ENCODE measurements at regions not wholly inside any gene's neighbourhood (a gene's known extent, or its start where the extent isn't known, plus 50 kb on each side); places are given as distances from the start of the nearest gene placed in this dataset.

DNA sequence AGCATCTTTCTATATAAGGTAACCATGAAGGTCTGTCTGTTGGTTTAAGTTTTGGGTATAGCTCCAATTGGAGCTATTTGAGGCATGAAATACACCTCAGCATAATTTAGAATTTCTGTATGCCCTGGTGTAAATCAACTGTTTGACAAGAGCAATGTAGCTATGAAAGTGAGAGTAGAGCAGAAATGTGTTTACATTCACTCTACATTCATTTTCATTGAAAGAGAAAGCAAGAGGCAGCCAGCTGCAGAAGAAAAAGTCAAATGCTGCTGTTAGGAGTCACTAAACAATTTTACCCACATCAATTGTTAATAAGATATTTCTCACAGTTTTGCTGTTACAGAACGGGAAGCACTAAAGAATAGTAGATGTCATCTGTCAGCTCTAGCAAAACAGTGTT is 252.5 kb downstream of the SLC6A15 start:
- Histone ChIP-seq H3K9me3 (ENCODE audit: control insufficient read depth, insufficient read depth, low read length) (no peaks in the 10 kb centered on the region), H3K36me3 (ENCODE audit: control insufficient read depth, insufficient read depth, low read length) (no peaks in the 10 kb centered on the region), H3K4me1 (ENCODE audit: control insufficient read depth, insufficient read depth, low read length) (no peaks in the 10 kb centered on the region), H3K9ac (ENCODE audit: low read depth, low read length) (no peak overlapping the region), H3K27me3 (ENCODE audit: control insufficient read depth, insufficient read depth, low read length) (no peaks in the 10 kb centered on the region), H3K4me3 (ENCODE audit: low read depth, low read length) (no peak overlapping the region)

DNA sequence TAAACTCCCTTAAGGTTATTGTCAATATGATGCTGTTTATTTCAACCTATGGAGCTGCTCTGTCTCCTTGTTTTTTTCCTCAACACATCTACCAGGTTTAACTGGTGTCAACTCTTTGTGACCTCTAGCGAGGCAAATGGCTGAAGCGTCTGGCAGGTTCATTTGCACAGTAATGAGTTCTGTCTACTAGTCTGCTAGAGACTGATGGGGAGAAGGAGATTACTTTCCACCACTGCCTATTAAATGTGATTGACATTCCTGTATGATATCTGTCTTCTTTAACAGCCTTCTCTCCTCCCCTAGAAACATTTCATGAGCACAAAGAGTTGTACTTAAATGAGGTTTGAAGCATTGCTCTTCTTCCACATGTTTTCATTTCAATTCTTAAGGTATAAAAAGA is 253.7 kb downstream of the SLC6A15 start:
- no peaks in the 10 kb centered on the region for H3K27me3 ChIP-seq (ENCODE audit: control insufficient read depth, insufficient read depth, low read length)
- no peaks in the 10 kb centered on the region for H3K4me1 ChIP-seq (ENCODE audit: control insufficient read depth, insufficient read depth, low read length)
- H3K9me3 ChIP-seq (ENCODE audit: control insufficient read depth, insufficient read depth, low read length): no peaks in the 10 kb centered on the region
- H3K4me3 ChIP-seq (ENCODE audit: low read depth, low read length): no peak overlapping the region
- no peaks in the 10 kb centered on the region for H3K36me3 ChIP-seq (ENCODE audit: control insufficient read depth, insufficient read depth, low read length)
- no peak overlapping the region for H3K9ac ChIP-seq (ENCODE audit: low read depth, low read length)

DNA sequence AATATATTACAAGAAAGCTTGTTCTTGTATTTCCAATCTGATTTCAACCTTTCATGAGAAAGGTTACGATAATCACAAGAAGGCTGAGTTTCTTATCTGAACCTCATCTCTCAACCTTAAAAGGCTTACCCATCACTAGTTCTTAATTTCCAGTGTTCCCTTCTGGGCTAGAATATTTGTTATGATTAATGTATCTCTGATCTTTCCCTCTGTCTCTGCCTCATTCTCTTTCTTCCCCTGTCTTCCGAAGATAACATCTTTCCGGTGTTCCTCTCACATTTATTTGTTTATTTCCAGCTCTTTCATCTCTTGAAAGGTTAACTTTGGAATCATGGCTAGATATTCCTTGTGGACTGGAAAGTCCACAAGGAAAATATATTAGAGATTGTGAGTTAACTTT is 255.9 kb downstream of the SLC6A15 start:
- no peak overlapping the region for H3K9ac ChIP-seq (ENCODE audit: low read depth, low read length)
- no peaks in the 10 kb centered on the region for H3K36me3 ChIP-seq (ENCODE audit: control insufficient read depth, insufficient read depth, low read length)
- H3K4me1 ChIP-seq (ENCODE audit: control insufficient read depth, insufficient read depth, low read length): no peaks in the 10 kb centered on the region

DNA sequence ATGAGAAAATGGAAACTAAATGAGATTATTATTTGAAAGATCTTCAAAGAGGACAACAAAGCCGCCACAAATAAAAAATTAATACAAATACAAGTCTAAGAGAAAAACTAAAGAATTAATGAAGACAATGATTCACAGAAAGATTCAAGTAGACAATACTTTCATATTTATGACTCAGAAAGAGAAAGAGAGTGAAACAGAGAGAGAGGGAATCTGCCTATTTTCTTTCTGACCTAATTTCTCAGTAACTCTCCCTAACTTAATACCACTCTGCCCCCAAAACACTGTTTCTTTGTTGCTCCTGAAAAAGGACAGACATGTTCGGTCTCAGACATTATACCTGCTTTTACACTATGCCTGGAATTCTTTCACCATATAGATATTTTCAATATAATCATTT is 259.1 kb downstream of the SLC6A15 start:
- no peak overlapping the region for H3K4me3 ChIP-seq (ENCODE audit: low read depth, low read length)
- no peaks in the 10 kb centered on the region for H3K4me1 ChIP-seq (ENCODE audit: control insufficient read depth, insufficient read depth, low read length)
- H3K27me3 ChIP-seq (ENCODE audit: control insufficient read depth, insufficient read depth, low read length): no peaks in the 10 kb centered on the region
- no peaks in the 10 kb centered on the region for H3K9me3 ChIP-seq (ENCODE audit: control insufficient read depth, insufficient read depth, low read length)
- H3K36me3 ChIP-seq (ENCODE audit: control insufficient read depth, insufficient read depth, low read length): no peaks in the 10 kb centered on the region
- H3K9ac ChIP-seq (ENCODE audit: low read depth, low read length): no peak overlapping the region

More for the DNA sequence above, 255.9 kb downstream of the SLC6A15 start:
- no peaks in the 10 kb centered on the region for H3K9me3 ChIP-seq (ENCODE audit: control insufficient read depth, insufficient read depth, low read length)
- no peak overlapping the region for H3K4me3 ChIP-seq (ENCODE audit: low read depth, low read length)
- H3K27me3 ChIP-seq (ENCODE audit: control insufficient read depth, insufficient read depth, low read length): no peaks in the 10 kb centered on the region

DNA sequence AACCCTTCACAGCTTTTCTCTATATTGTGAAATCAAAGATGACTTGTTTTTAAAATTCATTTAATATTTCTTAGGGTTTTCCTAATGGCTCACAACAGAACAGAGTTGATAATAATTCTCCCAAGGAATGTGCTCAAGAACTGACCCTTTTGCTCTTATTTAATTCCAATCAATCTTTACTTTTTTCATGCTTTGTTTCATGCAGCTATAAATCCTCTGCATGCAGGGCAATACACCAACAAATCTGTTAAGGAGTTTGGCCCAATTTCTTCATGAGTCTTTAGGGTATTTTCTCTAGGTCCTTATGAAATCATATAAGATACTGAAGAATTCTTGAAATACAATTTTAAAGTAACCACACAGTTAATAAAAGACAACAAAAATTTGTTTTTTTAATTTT is 264.2 kb downstream of the SLC6A15 start:
- Histone ChIP-seq H3K9ac (ENCODE audit: low read depth, low read length) (no peak overlapping the region), H3K9me3 (ENCODE audit: control insufficient read depth, insufficient read depth, low read length) (no peaks in the 10 kb centered on the region), H3K4me3 (ENCODE audit: low read depth, low read length) (no peak overlapping the region), H3K27me3 (ENCODE audit: control insufficient read depth, insufficient read depth, low read length) (no peaks in the 10 kb centered on the region), H3K36me3 (ENCODE audit: control insufficient read depth, insufficient read depth, low read length) (no peaks in the 10 kb centered on the region), H3K4me1 (ENCODE audit: control insufficient read depth, insufficient read depth, low read length) (no peaks in the 10 kb centered on the region)

DNA sequence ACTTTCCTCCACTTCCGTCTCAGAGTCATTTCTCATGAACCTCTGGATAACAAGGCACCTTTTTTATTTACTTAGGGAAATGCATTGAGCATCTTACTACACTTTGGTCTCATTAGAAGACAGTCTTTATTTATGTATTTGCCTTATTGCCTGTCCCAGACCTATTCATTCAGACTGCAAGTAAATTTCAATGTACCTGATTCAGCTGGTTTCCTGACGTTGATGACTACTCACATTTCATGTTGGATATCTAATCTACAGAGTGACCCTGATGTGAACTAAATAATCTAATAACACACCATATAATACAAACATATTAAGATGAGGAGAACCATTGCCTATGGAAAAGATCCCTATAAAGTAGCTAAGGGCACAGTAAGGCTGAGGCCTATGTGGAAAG is 267.7 kb downstream of the SLC6A15 start:
- H3K9me3 ChIP-seq (ENCODE audit: control insufficient read depth, insufficient read depth, low read length): no peaks in the 10 kb centered on the region
- H3K4me3 ChIP-seq (ENCODE audit: low read depth, low read length): no peak overlapping the region
- H3K36me3 ChIP-seq (ENCODE audit: control insufficient read depth, insufficient read depth, low read length): no peaks in the 10 kb centered on the region
- no peak overlapping the region for H3K9ac ChIP-seq (ENCODE audit: low read depth, low read length)
- no peaks in the 10 kb centered on the region for H3K4me1 ChIP-seq (ENCODE audit: control insufficient read depth, insufficient read depth, low read length)
- no peaks in the 10 kb centered on the region for H3K27me3 ChIP-seq (ENCODE audit: control insufficient read depth, insufficient read depth, low read length)

DNA sequence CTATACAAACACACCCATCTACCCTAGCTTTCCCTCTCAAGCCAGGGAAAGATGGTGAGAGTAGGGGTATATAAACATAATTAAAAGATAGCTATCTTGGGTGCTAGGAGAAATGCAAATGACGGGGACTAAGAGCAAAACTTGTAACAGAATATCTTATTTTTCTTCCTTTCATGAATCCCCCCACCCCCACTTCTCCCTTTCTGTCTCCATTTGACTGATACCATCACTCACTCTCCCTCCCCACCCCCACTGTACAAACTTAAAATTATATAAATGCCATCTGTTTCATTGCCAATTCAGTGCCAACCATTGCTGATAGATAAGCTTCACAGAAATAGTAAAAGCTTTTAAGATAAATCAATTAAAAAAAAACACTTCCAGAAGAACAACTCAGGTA is 268.6 kb downstream of the SLC6A15 start:
- Histone ChIP-seq H3K4me1 (ENCODE audit: control insufficient read depth, insufficient read depth, low read length) (no peaks in the 10 kb centered on the region), H3K36me3 (ENCODE audit: control insufficient read depth, insufficient read depth, low read length) (no peaks in the 10 kb centered on the region), H3K4me3 (ENCODE audit: low read depth, low read length) (no peak overlapping the region), H3K9me3 (ENCODE audit: control insufficient read depth, insufficient read depth, low read length) (no peaks in the 10 kb centered on the region), H3K9ac (ENCODE audit: low read depth, low read length) (no peak overlapping the region), H3K27me3 (ENCODE audit: control insufficient read depth, insufficient read depth, low read length) (no peaks in the 10 kb centered on the region)

DNA sequence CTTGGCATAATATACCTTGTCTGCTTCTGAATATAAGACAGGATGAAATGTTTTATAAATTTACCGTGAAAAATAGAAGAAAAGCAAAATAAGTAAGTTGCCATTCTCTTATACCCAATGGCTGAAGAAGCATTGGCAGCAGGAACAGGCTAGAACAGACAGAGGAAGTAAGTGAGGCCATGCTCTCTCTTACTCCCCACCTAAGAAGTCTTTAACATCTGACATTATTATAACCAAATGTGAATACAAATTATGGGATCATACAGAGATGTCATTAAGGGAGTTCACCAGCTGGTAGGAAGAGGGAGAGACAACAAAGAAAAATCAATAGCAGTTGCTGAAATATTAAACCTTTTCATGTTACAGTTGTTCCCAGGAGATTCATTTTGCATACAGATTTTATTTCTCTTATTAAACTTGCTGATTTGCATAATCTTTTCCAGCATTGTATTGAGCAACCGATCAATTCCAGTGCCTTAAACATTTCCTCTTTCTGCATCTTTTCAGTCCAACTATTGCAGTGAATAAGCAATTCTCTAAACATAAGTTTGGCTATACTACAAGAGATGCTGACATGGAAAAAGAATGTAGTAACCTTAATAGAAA is 270.6 kb downstream of the SLC6A15 start:
- H3K9me3 ChIP-seq (ENCODE audit: control insufficient read depth, insufficient read depth, low read length): no peaks in the 10 kb centered on the region
- no peak overlapping the region for H3K9ac ChIP-seq (ENCODE audit: low read depth, low read length)
- H3K27me3 ChIP-seq (ENCODE audit: control insufficient read depth, insufficient read depth, low read length): no peaks in the 10 kb centered on the region
- no peaks in the 10 kb centered on the region for H3K4me1 ChIP-seq (ENCODE audit: control insufficient read depth, insufficient read depth, low read length)
- H3K36me3 ChIP-seq (ENCODE audit: control insufficient read depth, insufficient read depth, low read length): no peaks in the 10 kb centered on the region
- no peak overlapping the region for H3K4me3 ChIP-seq (ENCODE audit: low read depth, low read length)

DNA sequence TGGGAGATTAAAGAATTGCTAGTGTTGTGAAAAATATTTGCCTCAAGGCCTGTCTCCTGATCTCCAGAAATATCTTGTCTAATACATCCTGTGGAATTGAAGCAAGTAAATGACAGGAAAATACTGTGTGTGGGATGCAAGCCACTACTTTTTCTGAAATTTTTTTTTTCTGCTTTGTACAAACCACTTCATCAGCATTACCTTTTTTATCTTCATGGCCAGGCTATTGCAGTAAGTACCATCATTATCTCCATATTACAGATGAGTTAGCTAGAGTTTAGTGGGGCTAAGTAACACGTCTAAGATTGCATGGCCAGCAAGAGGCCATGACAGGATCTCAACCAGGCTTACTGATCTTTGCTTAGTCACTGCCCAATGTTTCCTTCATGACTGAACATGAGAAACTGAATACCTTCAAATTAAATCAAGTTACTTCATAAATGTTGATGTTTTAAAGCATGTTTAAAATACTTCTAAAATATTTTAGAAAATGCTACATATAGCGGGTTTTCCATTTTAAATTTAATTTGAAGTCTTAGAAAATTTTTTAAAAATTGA is 273.7 kb downstream of the SLC6A15 start:
- H3K9me3 ChIP-seq (ENCODE audit: control insufficient read depth, insufficient read depth, low read length): no peaks in the 10 kb centered on the region
- no peaks in the 10 kb centered on the region for H3K36me3 ChIP-seq (ENCODE audit: control insufficient read depth, insufficient read depth, low read length)

DNA sequence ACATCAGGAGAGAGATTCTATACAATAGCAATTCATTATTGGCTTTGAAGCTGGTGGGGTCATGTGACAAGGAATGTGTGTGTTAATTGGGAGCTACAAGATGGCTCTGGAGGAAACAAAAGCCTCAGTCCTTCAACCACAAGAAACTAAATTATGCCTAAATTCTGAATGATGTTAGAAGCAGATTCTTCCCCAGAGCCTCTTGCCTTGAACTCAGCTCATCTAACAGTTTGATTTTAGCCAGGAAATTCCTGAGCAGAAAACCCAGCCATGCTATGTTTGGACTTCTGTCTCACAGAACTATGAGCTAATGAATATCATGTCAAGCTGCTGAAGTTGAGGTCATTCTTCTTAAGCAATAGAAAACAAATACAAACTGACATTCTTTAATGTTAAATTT is 274.7 kb downstream of the SLC6A15 start:
- no peaks in the 10 kb centered on the region for H3K4me1 ChIP-seq (ENCODE audit: control insufficient read depth, insufficient read depth, low read length)
- no peak overlapping the region for H3K4me3 ChIP-seq (ENCODE audit: low read depth, low read length)
- no peaks in the 10 kb centered on the region for H3K36me3 ChIP-seq (ENCODE audit: control insufficient read depth, insufficient read depth, low read length)
- no peaks in the 10 kb centered on the region for H3K9me3 ChIP-seq (ENCODE audit: control insufficient read depth, insufficient read depth, low read length)
- no peak overlapping the region for H3K9ac ChIP-seq (ENCODE audit: low read depth, low read length)
- no peaks in the 10 kb centered on the region for H3K27me3 ChIP-seq (ENCODE audit: control insufficient read depth, insufficient read depth, low read length)

More for the DNA sequence above, 273.7 kb downstream of the SLC6A15 start:
- Histone ChIP-seq H3K9ac (ENCODE audit: low read depth, low read length) (no peak overlapping the region), H3K4me3 (ENCODE audit: low read depth, low read length) (no peak overlapping the region), H3K27me3 (ENCODE audit: control insufficient read depth, insufficient read depth, low read length) (no peaks in the 10 kb centered on the region), H3K4me1 (ENCODE audit: control insufficient read depth, insufficient read depth, low read length) (no peaks in the 10 kb centered on the region)

DNA sequence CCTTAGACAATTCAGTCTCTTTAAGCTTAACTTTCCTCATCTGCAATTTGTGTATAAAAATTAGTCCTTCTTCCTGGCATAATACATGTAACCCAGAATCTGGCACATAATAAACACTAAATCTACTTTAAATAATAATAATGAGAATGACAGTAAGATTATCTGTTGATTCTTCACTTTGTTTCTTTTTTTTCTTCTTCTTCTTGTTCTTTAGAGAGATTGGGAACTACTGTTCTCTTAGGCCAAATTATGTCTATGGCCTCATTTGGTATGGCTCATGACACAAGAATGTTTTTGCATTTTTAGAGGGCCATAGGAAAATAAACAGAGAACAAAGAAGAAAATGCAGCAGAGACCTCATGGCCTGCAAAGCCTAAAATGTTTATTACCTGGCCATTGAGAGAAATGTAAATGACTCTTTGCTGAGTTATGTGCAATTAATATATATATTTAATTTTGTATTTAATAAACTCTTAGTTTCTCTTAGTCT is 275.8 kb downstream of the SLC6A15 start:
- Histone ChIP-seq H3K4me3 (ENCODE audit: low read depth, low read length) (no peak overlapping the region), H3K4me1 (ENCODE audit: control insufficient read depth, insufficient read depth, low read length) (no peaks in the 10 kb centered on the region), H3K36me3 (ENCODE audit: control insufficient read depth, insufficient read depth, low read length) (no peaks in the 10 kb centered on the region), H3K27me3 (ENCODE audit: control insufficient read depth, insufficient read depth, low read length) (no peaks in the 10 kb centered on the region), H3K9ac (ENCODE audit: low read depth, low read length) (no peak overlapping the region), H3K9me3 (ENCODE audit: control insufficient read depth, insufficient read depth, low read length) (no peaks in the 10 kb centered on the region)

DNA sequence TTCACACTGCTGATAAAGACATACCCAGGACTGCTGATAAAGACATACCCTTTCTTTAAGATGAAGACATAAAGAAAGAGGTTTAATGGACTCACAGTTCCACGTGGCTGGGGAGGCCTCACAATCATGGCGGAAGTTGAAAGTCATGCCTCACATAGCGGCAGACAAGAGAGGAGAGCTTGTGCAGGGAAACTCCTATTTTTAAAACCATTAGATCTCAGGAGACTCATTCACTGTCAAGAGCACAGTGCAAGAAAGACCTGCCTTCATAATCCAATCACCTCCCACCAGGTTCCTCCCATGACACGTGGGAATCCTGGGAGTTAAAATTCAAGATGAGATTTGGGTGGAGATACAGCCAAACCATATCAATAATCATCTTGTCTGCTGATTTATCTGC is 278.1 kb downstream of the SLC6A15 start:
- Histone ChIP-seq H3K4me3 (ENCODE audit: low read depth, low read length) (no peak overlapping the region), H3K36me3 (ENCODE audit: control insufficient read depth, insufficient read depth, low read length) (no peaks in the 10 kb centered on the region), H3K9me3 (ENCODE audit: control insufficient read depth, insufficient read depth, low read length) (no peaks in the 10 kb centered on the region), H3K27me3 (ENCODE audit: control insufficient read depth, insufficient read depth, low read length) (no peaks in the 10 kb centered on the region), H3K4me1 (ENCODE audit: control insufficient read depth, insufficient read depth, low read length) (no peaks in the 10 kb centered on the region), H3K9ac (ENCODE audit: low read depth, low read length) (no peak overlapping the region)

Data from iPS-15b (cell line).